Common myeloid progenitor, CD34-positive (primary cell): ENCODE measurements at regions not wholly inside any gene's neighbourhood (a gene's known extent, or its start where the extent isn't known, plus 50 kb on each side); places are given as distances from the start of the nearest gene placed in this dataset.

ENCODE experiments used
- CTCF ChIA-PET: fragments of 350-600 bp; sonication (Branson Sonifier 250); formaldehyde crosslinking; loops from one replicate; lab custom pipeline; 2021; ENCODE audit warnings: antibody characterized with exemption; lab: Charles Lee
- POLR2A ChIA-PET: fragments of 350-600 bp; sonication (Branson Sonifier 250); formaldehyde crosslinking; loops from one replicate; lab custom pipeline; 2021; ENCODE audit warnings: antibody characterized with exemption; lab: Charles Lee
- DNase-seq, 3 donors: peaks; one replicate each; pipeline versions ENCODE4 v3.0.0 to v3.0.0-alpha.2; 2013
- H3K27ac ChIP-seq, 2 experiments: 1 replicate in 1 of 2; 2 replicates in 1 of 2; pipeline ENCODE4 v1.7.0; 2013; ENCODE audit warnings: inconsistent platforms in 2 of 2, low read length in 2 of 2, mild to moderate bottlenecking in 2 of 2, low read depth in 1 of 2, moderate library complexity in 1 of 2; ENCODE audit not compliant: severe bottlenecking in 2 of 2, insufficient read depth in 1 of 2, poor library complexity in 1 of 2
- H3K27me3 ChIP-seq, 5 experiments: replicated peaks in 2 of 5; 1 replicate in 3 of 5; 2 replicates in 2 of 5; pipeline versions ENCODE4 v1.6.1 to v1.7.0; 2013; ENCODE audit warnings: low read length in 4 of 5, mild to moderate bottlenecking in 2 of 5, moderate library complexity in 2 of 5, inconsistent platforms in 1 of 5; ENCODE audit not compliant: insufficient read depth in 5 of 5, control insufficient read depth in 4 of 5
- H3K36me3 ChIP-seq, 4 experiments: 1 replicate in 2 of 4; 2 replicates in 2 of 4; pipeline versions ENCODE4 v1.6.1 to v1.7.0; 2013; ENCODE audit warnings: low read length in 3 of 4, control low read depth in 1 of 4, mild to moderate bottlenecking in 1 of 4; ENCODE audit not compliant: control insufficient read depth in 4 of 4, insufficient read depth in 4 of 4
- H3K4me1 ChIP-seq, 4 experiments: 1 replicate in 3 of 4; 2 replicates in 1 of 4; pipeline versions ENCODE4 v1.6.1 to v1.7.1; 2013; ENCODE audit warnings: low read length in 3 of 4, mild to moderate bottlenecking in 3 of 4, control low read depth in 1 of 4, inconsistent platforms in 1 of 4, moderate library complexity in 1 of 4; ENCODE audit not compliant: control insufficient read depth in 4 of 4, insufficient read depth in 4 of 4; ENCODE audit errors: control extremely low read depth in 1 of 4
- H3K4me3 ChIP-seq, 7 experiments: 1 replicate in 4 of 7; 2 replicates in 3 of 7; pipeline versions ENCODE4 v1.5.1 to v1.7.0; 2013; ENCODE audit warnings: mild to moderate bottlenecking in 7 of 7, low read length in 6 of 7, moderate library complexity in 6 of 7, inconsistent platforms in 2 of 7, low read depth in 2 of 7, control low read depth in 1 of 7; ENCODE audit not compliant: insufficient read depth in 4 of 7, control insufficient read depth in 1 of 7; ENCODE audit errors: extremely low read depth in 1 of 7
- H3K9me3 ChIP-seq, 5 experiments: 1 replicate in 4 of 5; 2 replicates in 1 of 5; pipeline versions ENCODE4 v1.6.1 to v1.7.1; 2013; ENCODE audit warnings: low read length in 4 of 5, mild to moderate bottlenecking in 2 of 5, inconsistent platforms in 1 of 5, low read depth in 1 of 5, moderate library complexity in 1 of 5; ENCODE audit not compliant: control insufficient read depth in 4 of 5, insufficient read depth in 2 of 5; ENCODE audit errors: control extremely low read depth in 1 of 5
- WGBS: methylation state at CpG from one replicate; pipeline ENCODE4 v1.1.5; 2013; ENCODE audit not compliant: insufficient coverage; 5-methylcytosine and 5-hydroxymethylcytosine counted together

DNA sequence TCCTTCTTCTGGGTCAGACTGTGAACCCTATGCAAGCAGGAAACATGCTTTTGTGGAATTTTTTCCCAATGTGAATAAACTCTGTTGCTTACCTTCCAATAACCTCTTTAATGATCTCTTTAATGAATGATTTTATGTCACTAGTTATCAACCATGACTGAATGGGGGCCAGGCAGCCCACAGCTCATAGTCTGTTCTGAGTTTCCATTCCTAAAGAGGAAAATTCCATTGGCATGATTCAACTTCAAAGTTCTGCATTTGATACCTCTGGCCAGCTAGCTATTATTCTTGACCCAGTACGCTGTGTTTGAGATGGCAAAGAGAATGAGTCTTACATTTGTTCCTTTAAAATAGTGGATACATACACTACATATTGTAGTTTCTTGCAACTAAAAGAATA is 867.8 kb upstream of the CELF2 start:
- no peaks in the 10 kb centered on the region for H3K27me3 ChIP-seq
- WGBS: no CpG with 5 or more reads among the region's 1 CpG
- CTCF ChIA-PET: no interaction called here

DNA sequence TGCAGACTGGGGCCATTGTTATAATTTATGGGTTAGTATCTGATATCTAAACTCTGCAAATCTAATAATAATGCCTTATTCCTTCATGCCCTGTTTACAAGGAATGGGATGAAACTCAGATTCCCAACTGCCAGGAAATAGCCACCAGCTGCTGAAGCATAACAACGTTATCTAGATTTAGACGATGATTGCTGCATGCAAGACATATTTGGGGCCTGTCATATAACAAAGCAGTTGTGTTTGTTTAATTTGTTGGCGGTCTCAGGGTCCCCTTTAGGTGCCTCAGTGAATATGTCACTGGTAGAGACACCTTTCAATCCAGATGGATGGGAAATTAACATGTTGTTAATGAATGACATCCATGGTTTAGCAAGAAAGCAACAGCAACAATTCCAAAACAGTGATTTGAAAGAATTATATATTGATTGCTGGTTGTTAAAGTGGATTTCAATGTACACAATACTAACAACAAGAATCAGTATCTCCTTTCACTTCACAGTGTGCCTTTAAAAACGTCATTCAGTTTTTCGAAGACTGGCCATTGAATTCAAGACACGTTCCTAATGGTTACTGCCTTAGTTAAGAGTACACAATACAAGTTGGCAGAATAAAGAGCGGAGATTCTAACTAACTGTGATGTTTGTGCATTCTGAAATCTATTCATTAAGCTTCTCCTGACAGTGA is 860.6 kb upstream of the CELF2 start:
- POLR2A ChIA-PET: no interaction called here

More for the DNA sequence above, 867.8 kb upstream of the CELF2 start:
- no peak for DNase-seq
- H3K4me1 ChIP-seq: no peaks in the 10 kb centered on the region
- H3K9me3 ChIP-seq: no peaks in the 10 kb centered on the region
- H3K36me3 ChIP-seq: no peaks in the 10 kb centered on the region
- no peak overlapping the region for H3K4me3 ChIP-seq
- POLR2A ChIA-PET: no interaction called here
- no peak overlapping the region for H3K27ac ChIP-seq

DNA sequence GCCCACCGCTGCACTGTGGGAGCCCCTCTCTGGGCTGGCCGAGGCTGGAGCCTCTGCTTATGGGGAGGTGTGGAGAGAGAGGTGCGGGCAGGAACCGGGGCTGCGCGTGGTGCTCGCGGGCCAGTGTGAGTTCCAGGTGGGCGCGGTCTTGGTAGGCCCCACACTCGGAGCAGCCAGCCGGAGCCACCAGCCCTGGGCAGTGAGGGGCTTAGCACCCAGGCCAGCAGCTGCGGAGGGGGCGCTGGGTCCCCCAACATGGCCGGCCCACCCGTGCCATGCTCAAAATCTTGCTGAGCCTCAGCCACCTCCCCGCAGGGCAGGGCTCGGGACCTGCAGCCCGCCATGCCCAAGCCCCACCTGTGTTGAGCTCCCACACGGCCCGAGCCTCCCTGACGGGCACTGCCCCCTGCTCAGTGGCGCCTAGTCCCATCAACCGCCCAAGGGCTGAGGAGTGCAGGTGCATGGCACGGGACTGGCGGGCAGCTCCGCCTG is 856.8 kb upstream of the CELF2 start:
- H3K36me3 ChIP-seq: no peaks in the 10 kb centered on the region
- H3K27ac ChIP-seq: no peak overlapping the region
- ChIA-PET CTCF (no interaction called here), POLR2A (no interaction called here)
- no peaks in the 10 kb centered on the region for H3K4me1 ChIP-seq
- H3K4me3 ChIP-seq: no peak overlapping the region
- H3K27me3 ChIP-seq: no peaks in the 10 kb centered on the region
- whole genome bisulfite sequencing: 97% methylated on average over 25 of the region's 27 CpGs
- no peak for DNase-seq
- H3K9me3 ChIP-seq: peaks cover 0 to 8% (median 2%) of the 10 kb centered on the region in 5 experiments

More for the DNA sequence above, 860.6 kb upstream of the CELF2 start:
- Histone ChIP-seq H3K36me3 (no peaks in the 10 kb centered on the region), H3K4me3 (no peak overlapping the region), H3K4me1 (no peaks in the 10 kb centered on the region), H3K27ac (no peak overlapping the region), H3K27me3 (no peaks in the 10 kb centered on the region), H3K9me3 (peaks cover 0 to 7% (median 2%) of the 10 kb centered on the region in 5 experiments)
- 95% methylated on average over 6 of the region's 7 CpGs for WGBS
- no peak for DNase-seq
- CTCF ChIA-PET: no interaction called here

DNA sequence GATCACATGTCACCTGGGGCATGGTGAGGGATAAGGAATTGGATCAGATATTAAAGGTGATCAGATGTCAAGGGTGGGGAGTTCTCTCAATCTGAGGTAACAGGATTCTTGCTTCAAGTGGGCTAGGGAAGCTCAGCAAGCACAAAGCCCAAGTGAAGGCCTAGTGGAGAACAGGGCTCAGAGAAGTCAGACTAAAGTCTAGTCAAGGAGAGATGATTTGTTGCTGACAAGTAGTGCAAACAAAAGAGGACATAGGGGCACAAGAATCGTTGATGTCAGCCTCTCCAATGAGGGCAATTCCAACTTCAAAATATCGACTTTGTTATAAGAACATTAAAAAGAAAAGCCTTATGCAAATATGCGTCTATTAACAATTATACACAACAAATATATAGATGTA is 852.8 kb upstream of the CELF2 start:
- no peaks in the 10 kb centered on the region for H3K36me3 ChIP-seq
- no peak overlapping the region for H3K27ac ChIP-seq
- DNase-seq: no peak
- POLR2A ChIA-PET: no interaction called here
- peaks cover 0 to 6% (median 2%) of the 10 kb centered on the region in 5 experiments for H3K9me3 ChIP-seq
- no CpG with 5 or more reads among the region's 3 CpGs for WGBS
- no peak overlapping the region for H3K4me3 ChIP-seq
- CTCF ChIA-PET: no interaction called here
- H3K4me1 ChIP-seq: no peaks in the 10 kb centered on the region
- no peaks in the 10 kb centered on the region for H3K27me3 ChIP-seq

DNA sequence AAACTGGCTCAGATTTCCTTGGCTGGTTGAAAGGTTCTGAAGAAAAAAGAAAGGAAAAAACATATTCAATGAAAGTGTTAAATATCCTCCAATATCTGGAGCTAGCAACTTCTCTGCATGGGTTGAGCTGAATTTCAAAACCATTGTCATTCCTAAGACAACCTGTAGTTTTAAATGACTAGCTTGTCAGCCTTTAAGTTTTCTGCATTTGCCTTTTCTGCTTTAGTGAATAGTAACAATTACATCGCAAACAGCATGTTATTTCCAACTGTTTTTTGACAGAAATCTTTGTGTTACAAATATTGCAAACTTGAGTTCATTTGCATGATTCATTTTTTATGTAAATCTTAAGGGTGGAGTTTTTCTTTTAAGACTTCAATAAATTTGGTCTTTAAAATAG is 852.3 kb upstream of the CELF2 start:
- no peak overlapping the region for H3K27ac ChIP-seq
- no peak for DNase-seq
- CTCF ChIA-PET: no interaction called here
- H3K4me3 ChIP-seq: no peak overlapping the region
- no peaks in the 10 kb centered on the region for H3K36me3 ChIP-seq
- H3K27me3 ChIP-seq: no peaks in the 10 kb centered on the region
- no CpG with 5 or more reads among the region's 1 CpG for WGBS
- H3K4me1 ChIP-seq: no peaks in the 10 kb centered on the region
- POLR2A ChIA-PET: no interaction called here
- peaks cover 0 to 6% (median 2%) of the 10 kb centered on the region in 5 experiments for H3K9me3 ChIP-seq

DNA sequence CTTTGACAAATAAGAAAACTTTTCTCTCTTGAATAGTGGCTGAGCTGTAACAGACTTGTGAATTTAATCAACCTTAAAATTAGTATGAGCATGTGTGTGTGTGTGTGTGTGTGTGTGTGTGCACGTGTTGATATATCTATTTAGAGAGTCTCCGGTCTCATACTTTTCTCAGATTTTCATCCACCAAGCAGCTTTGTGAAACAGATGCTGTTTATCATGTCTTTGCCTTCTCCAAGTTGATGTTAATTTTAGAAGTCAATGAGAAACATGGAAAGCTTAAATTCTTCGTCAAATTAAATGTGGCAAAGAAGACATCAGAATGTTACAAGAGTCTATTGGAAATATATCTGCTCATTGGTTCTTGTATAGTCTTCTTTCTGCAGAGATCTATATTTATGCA is 839.2 kb upstream of the CELF2 start:
- ChIA-PET POLR2A (no interaction called here), CTCF (no interaction called here)
- Histone ChIP-seq H3K27ac (no peak overlapping the region), H3K9me3 (no peaks in the 10 kb centered on the region), H3K4me3 (no peak overlapping the region), H3K4me1 (no peaks in the 10 kb centered on the region), H3K27me3 (no peaks in the 10 kb centered on the region), H3K36me3 (no peaks in the 10 kb centered on the region)
- no peak for DNase-seq
- WGBS: 100% methylated on average over 1 of the region's 3 CpGs

DNA sequence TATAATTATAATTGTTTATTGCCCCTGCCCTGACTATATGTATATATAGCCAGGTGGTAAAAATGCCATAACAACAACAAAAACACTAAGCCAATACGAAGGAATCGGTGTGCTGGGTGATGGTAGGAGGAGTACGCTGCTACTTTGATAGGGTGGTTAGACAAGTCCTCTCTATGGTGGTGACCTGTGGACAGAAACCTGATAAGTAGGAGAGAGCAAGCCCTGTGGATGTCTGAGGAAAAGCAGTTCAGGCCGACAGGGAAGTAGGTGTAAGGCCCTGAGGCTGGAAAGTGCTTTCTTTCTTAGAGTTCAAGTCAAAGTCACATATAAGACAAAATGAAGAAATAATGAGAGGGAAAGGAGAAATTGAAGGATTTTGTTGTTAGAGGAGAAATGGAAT is 823.8 kb upstream of the CELF2 start:
- H3K9me3 ChIP-seq: no peaks in the 10 kb centered on the region
- no peak overlapping the region for H3K4me3 ChIP-seq
- CTCF ChIA-PET: no interaction called here
- H3K36me3 ChIP-seq: no peaks in the 10 kb centered on the region
- no peak for DNase-seq
- POLR2A ChIA-PET: no interaction called here
- H3K27ac ChIP-seq: no peak overlapping the region
- H3K27me3 ChIP-seq: no peaks in the 10 kb centered on the region
- no peaks in the 10 kb centered on the region for H3K4me1 ChIP-seq
- 100% methylated on average over 1 of the region's 4 CpGs for WGBS
